ENCODE measurements at regions not wholly inside any gene's neighbourhood (a gene's known extent, or its start where the extent isn't known, plus 50 kb on each side); places are given as distances from the start of the nearest gene placed in this dataset.

- no peak for DNase-seq (ENCODE audit: low read depth)
- no peak overlapping the region for H3K4me3 ChIP-seq (ENCODE audit: low read depth, low read length)
- TF ChIP-seq, protein P1, sequence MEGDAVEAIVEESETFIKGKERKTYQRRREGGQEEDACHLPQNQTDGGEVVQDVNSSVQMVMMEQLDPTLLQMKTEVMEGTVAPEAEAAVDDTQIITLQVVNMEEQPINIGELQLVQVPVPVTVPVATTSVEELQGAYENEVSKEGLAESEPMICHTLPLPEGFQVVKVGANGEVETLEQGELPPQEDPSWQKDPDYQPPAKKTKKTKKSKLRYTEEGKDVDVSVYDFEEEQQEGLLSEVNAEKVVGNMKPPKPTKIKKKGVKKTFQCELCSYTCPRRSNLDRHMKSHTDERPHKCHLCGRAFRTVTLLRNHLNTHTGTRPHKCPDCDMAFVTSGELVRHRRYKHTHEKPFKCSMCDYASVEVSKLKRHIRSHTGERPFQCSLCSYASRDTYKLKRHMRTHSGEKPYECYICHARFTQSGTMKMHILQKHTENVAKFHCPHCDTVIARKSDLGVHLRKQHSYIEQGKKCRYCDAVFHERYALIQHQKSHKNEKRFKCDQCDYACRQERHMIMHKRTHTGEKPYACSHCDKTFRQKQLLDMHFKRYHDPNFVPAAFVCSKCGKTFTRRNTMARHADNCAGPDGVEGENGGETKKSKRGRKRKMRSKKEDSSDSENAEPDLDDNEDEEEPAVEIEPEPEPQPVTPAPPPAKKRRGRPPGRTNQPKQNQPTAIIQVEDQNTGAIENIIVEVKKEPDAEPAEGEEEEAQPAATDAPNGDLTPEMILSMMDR (IDR thresholded peaks at IDR 0.05; ENCODE audit: insufficient read depth, low read depth, low read length) = no peak
Observed at GRCh38 chr5:118461436-118461835, 526.9 kb downstream of the DTWD2 start.

GRCh38 chr5:118459490-118459889, 528.9 kb downstream of the DTWD2 start:
- DNase-seq (ENCODE audit: low read depth) = no peak
- TF ChIP-seq, protein P1 (IDR thresholded peaks at IDR 0.05; ENCODE audit: insufficient read depth, low read depth, low read length) = no peak

GRCh38 chr5:118456085-118456484, 532.3 kb downstream of the DTWD2 start:
- DNase-seq (ENCODE audit: low read depth) = no peak
- H3K4me3 ChIP-seq (ENCODE audit: low read depth, low read length) = no peak overlapping the region
- TF ChIP-seq, protein P1 (IDR thresholded peaks at IDR 0.05; ENCODE audit: insufficient read depth, low read depth, low read length) = no peak

More at GRCh38 chr5:118459490-118459889, 528.9 kb downstream of the DTWD2 start:
- no peak overlapping the region for H3K4me3 ChIP-seq (ENCODE audit: low read depth, low read length)

- TF ChIP-seq, protein P1 (IDR thresholded peaks at IDR 0.05; ENCODE audit: insufficient read depth, low read depth, low read length) = no peak
- no peak for DNase-seq (ENCODE audit: low read depth)
- H3K4me3 ChIP-seq (ENCODE audit: low read depth, low read length) = no peak overlapping the region
Observed at GRCh38 chr5:118451697-118452247, 536.6 kb downstream of the DTWD2 start.

GRCh38 chr5:118450554-118451332, 537.6 kb downstream of the DTWD2 start:
- DNase-seq (ENCODE audit: low read depth) = no peak
- H3K4me3 ChIP-seq (ENCODE audit: low read depth, low read length) = no peak overlapping the region
- TF ChIP-seq, protein P1 (IDR thresholded peaks at IDR 0.05; ENCODE audit: insufficient read depth, low read depth, low read length) = no peak

DNA sequence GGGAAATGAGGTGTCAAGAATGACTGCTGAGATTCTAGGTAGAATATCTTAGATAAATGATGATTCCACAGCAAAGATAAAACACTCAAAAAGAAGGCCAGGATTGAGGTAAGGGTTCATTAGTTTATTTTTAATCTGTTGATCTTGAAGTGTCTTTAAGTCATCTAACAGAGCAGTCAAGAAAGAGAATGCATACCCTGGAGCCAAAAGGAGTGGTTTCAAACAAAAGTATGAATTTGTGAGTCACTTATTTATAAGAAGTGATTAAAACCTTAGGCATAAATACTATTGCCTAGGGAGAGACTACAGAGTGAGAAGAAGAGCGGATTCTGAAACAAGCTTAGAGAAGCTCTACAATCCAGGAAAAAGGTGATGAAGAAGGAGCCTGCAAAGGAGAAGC, 541.0 kb downstream of the DTWD2 start:
- TF ChIP-seq, protein P1 (IDR thresholded peaks at IDR 0.05; ENCODE audit: insufficient read depth, low read depth, low read length) = no peak
- no peak overlapping the region for H3K4me3 ChIP-seq (ENCODE audit: low read depth, low read length)
- no peak for DNase-seq (ENCODE audit: low read depth)
